NCI-H2107 treated with DMSO at 0.1 percent for 48 hours (cell line): ENCODE measurements at regions not wholly inside any gene's neighbourhood (a gene's known extent, or its start where the extent isn't known, plus 50 kb on each side); places are given as distances from the start of the nearest gene placed in this dataset.
"Not testable (repeated sequence)": the region's sequence is repeated elsewhere in the genome, so short reads cannot be mapped to it uniquely, and the experiment has no call there.

Experiments
- DNase-seq: peaks from one replicate; lab custom pipeline; 2025; ENCODE audit not compliant: unreplicated experiment; lab: John Stamatoyannopoulos, UW

DNA sequence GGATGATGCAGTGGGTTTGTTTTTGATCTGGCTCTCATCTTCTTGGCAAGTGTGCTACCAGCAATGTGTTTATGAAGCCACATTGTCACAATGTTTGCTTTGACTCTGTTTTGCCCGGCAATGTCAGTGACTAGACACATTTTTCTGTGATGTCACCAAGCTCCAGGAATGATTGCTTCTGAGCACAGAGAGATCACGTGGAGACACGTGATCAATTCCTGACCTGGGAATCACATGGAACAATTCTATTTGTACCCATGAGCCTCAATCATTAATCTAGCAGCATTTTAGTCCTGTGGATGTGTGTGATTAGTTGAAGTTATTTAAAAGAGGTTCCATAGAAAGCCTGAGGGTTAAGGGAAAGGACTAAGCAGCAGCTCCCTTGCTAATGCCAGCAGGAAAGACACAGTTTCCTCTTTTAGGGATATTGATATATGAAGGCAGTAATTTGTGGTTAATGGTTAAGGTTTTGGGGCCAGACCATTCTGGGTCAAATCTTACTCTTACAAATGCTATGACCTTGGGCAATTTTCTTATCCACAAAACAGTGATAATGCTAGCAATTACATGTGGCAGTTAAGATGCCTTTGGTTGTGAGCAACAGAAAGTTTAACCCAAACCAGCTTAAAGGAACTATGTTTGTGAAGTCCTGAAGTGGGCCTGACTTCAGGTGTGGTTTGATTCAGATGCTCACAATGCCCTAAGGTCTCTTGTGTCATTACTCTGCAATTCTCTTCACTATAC lies 59.0 kb downstream of the FASLG start:
- no peak for DNase-seq

DNA sequence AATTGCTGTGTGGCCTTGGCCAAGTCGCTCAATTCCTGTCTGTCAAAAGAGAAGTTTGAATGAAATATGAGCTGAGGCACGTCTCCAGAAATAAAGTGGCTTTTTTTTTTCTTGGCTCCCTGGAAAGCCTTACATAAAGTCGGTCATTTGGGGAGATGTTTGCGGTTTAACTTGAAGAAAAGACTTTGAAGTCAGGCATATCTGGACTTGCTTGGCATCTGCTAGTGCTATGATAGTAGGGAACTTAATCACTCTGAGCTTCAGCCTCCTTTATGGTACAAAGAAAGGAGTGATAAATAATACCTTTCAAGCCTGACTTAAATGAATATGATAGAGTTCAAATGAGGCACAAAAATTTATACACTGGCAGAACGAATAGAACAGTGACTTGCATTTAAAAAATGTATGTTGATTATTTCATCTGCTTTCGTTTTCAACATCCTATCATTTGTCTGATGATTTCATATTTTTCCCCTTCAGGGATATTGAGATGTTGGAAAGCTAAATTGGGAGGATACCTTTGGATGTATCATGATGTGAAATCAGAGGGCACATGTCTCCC lies 60.2 kb downstream of the FASLG start:
- DNase-seq = no peak

DNA sequence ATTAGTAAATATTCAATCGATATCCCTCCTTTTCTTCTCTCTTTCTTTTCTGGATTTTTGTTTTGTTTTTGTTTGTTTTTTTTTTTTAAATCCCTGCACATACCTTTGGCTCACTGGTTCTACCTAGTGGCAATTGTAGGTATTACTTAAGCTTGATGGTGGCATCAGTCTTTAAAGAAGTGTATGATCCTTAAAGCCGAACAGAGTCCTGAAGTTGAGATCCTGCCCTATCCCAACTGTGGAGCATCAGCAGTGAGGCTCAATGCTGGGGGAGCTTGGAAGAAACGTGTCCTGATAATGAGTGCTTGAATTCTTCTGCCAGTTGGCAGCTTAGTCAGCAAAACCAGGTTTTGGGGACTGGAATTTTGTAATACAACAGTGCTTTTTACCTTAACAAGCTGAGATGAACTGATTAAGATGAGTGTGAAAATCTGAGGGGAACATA lies 60.8 kb downstream of the FASLG start:
- DNase-seq = peak; percentile 11

GRCh38 chr1:172720339-172720738 lies 61.4 kb downstream of the FASLG start:
- no peak for DNase-seq

GRCh38 chr1:172723251-172723650 lies 64.3 kb downstream of the FASLG start:
- no peak for DNase-seq

DNA sequence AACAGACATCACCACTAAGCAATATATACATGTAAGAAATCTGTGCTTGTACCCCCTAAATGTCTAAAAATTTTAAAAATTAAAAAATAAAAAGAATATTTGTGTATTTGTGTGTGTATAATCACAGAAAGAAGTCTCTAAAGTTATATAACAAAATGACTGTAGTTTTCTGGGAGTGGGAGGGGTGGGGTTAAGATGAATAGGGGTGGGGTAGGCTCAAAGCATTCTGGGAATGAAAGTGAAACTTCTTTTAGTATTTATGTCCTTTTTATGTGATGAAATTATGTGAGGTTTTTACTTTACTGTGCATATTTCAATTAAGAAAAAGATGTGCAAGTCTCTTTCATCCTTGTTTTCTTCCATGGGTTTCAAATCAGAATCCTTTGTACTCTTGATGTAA lies 65.3 kb downstream of the FASLG start:
- DNase-seq = no peak

GRCh38 chr1:172724765-172725613 lies 66.1 kb downstream of the FASLG start:
- no peak for DNase-seq

GRCh38 chr1:172726740-172727139 lies 67.8 kb downstream of the FASLG start:
- DNase-seq = no peak

- no peak for DNase-seq
Observed at GRCh38 chr1:172727275-172727857, 68.5 kb downstream of the FASLG start.

DNA sequence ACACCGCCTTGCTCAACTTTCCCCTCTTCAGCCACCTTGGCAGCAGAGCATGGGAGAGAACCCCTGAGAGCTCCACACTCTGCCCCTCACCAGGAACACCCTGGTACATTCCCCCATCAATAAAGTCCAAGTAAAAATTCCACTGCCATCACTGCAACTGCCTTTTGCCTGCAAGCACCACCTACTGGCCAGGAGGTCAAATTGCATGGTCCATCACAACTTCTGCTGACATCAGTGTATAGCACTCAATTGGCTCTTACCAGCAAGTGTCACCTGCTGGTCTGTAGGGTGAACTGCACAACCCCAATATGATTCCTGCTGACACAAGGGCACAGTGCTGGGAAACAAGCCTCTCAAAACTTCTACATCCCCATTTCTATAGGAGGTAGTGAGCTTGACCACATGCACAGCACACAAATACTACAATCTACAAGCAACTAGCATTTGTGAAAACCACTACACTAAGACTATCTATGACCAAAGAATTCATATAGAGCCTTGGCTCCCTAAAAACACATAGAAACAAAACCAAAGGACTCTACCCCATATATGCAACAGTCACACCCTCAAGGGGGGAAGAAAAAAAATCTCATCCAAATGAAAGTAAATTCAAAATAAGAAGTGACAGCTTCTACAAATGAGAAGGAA lies 69.2 kb downstream of the FASLG start:
- DNase-seq = no peak

DNA sequence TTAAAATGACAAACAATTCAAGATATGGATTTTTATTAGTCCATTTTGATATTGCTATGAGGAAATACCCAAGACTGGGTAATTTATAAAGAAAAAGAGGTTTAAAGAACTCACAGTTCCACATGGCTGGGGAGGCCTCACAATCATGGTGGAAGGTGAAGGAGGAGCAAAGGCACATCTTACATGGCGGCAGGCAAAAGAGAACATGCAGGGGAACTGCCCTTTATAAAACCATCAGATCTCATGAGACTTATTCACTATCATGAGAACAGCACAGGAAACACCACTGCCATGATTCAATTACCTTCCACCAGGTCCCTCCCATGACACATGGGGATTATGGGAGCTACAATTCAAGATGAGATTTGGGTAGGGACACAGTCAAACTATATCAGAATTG lies 69.8 kb downstream of the FASLG start:
- not testable (repeated sequence) for DNase-seq

GRCh38 chr1:172732427-172732826 lies 73.5 kb downstream of the FASLG start:
- no peak for DNase-seq

DNA sequence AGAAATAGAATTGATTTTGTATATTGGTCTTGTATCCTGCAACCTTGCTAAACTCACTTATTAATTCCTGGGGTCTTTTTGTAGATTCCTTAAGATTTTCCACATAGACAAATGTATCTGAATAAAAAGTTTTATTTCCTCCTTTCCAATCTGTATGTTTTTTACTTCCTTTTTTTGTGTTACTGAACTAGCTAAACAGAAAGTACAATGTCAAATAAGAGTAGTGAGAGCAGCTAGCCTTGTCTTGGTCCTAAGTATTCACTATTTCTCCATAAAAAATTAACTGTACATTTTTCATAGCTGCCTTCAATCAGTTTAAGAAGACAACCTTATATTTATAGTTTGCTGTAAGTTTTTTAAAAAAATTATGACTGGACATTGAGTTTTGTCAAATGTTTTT lies 74.9 kb downstream of the FASLG start:
- no peak for DNase-seq

GRCh38 chr1:172738389-172738788 lies 79.5 kb downstream of the FASLG start:
- no peak for DNase-seq

GRCh38 chr1:172742599-172743500 lies 83.9 kb downstream of the FASLG start:
- DNase-seq = peak; percentile 37

DNA sequence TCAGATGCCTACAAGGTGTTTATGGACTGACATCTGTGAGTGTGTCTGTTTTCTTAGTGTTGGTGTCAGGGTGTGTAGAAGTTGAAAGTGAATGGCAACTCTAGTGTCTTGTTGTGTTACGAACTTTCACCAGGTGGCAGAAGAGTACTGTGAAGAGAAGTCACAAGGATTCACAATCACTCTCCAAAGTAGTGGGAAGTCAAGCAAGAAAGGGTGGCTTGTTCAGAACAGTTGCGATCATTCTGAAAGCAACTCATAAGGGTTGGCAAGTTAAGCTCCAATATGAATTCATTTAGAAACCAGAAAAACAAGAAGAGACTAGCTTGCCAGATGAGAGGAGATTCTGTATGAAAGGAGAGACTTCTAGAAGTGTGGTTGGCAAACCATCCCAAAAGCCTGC lies 86.1 kb downstream of the FASLG start:
- DNase-seq = peak; percentile 25

DNA sequence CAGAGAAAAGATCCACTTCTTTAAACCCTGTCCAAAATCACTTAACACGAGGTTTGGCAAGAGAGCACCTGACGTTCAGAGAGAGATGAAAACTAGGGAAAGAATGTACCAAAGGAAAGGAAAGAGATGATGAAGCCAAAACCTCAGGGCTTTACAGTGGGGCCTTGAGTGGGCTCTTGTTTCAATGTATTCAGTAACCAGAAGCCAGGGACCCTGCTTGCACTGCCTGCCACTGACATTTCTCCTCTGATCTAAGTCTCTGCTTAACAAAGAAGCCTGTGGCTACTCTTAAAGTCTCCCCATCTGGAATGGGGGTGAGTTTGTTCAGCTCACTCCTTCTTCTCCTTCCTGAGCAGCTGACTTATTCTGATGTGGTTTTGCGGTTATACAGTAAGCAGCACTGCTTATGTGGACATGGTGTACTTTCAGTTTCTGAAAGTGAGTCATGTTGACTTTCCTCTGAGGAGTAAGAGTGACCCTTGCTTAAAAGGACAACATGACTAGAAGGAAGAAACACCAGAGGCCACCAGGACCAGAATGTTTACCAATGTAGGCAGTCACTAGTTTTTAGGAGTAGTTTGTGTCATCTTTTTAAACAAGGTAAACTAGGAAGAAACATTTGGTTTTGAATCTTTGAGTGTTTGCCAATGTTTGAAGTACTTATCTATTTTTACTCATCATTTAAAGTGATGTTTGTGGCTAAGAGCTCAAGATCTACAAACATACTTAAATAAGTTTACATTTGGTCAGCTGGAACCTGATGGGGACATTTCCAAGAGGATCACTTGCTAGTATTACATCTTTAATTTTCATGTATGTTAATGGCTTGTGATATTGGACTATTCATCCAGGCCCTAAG lies 87.4 kb downstream of the FASLG start:
- DNase-seq = no peak

DNA sequence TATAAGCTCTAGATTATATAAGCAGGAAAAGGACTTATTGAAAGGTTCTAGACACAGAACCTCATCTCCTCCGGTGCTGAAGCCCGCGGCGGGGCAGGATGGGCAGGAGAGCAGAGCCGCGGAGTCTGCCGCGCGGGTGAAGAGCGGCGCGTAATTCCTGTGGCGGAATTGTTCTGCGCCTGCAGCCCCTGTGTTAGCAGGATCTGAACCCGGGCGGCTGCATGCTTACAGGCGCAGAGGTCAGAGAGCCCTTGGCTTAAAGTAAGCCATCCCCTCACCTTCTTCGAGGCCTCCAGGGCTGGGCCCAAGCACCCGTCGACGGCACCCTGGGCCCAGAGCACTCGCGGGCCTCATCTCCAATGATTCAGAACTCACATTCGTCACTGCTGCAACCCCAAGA lies 89.3 kb downstream of the FASLG start:
- no peak for DNase-seq

GRCh38 chr1:172751683-172752082 lies 92.8 kb downstream of the FASLG start:
- DNase-seq = no peak
